HCT116 (cell line): ENCODE measurements at regions not wholly inside any gene's neighbourhood (a gene's known extent, or its start where the extent isn't known, plus 50 kb on each side); places are given as distances from the start of the nearest gene placed in this dataset.

Experiments
- ATAC-seq: fragments of 200-7000 bp; cut with Tn5 transposase; 2 replicates; pipeline ENCODE4 v1.9.1; 2020; ENCODE audit warnings: mild to moderate bottlenecking, moderate library complexity
- BruUV-seq: library from RNA; stranded (reverse); fragments of 400-500 nt; replicated peaks from 2 replicates; lab custom pipeline; 2021; lab: Mats Ljungman, UMichigan
- CTCF ChIA-PET: fragments of 300-600 bp; sonication (Branson Sonifier 250); formaldehyde crosslinking; loops from one replicate; lab custom pipeline; 2021; ENCODE audit warnings: antibody characterized with exemption; lab: Charles Lee
- POLR2A ChIA-PET: fragments of 300-600, 350-600 bp; sonication (Branson Sonifier 250); formaldehyde crosslinking; loops from one replicate; lab custom pipeline; 2021; ENCODE audit warnings: antibody characterized with exemption; lab: Charles Lee
- RAD21 ChIA-PET, 2 experiments: fragments of 300-600 bp; sonication (Branson Sonifier 250); formaldehyde crosslinking; loops; one replicate each; lab custom pipeline; 2023; ENCODE audit warnings: low total read pairs in 2 of 2; ENCODE audit not compliant: uncharacterized antibody in 2 of 2, unreplicated experiment in 2 of 2, low non-redundant PET in 1 of 2; lab: Charles Lee
- DNase-seq: peaks from one replicate; pipeline ENCODE4 v3.0.0-alpha.2; 2010; ENCODE audit warnings: low read depth, low spot score
- H2AFZ ChIP-seq: fragments of 200-600 bp; shearing (Covaris generic), sonication (generic); 2 replicates; pipeline ENCODE4 v1.6.1; 2017; ENCODE audit warnings: low read depth, mixed run types, mixed read lengths, antibody characterized with exemption, low read length; ENCODE audit not compliant: poor library complexity, severe bottlenecking
- H3K27ac ChIP-seq: 2 replicates; pipeline ENCODE4 v1.5.1; 2012; ENCODE audit warnings: low read depth, low read length
- H3K27me3 ChIP-seq: fragments of 200-600 bp; sonication (generic); 2 replicates; pipeline ENCODE4 v1.6.1; 2016; ENCODE audit warnings: mixed run types, low read length, mixed read lengths; ENCODE audit not compliant: insufficient read depth
- H3K36me3 ChIP-seq, 2 experiments: fragments of 200-500 bp in 1 of 2; fragments of 200-600 bp in 1 of 2; sonication (Bioruptor generic) in 1 of 2; sonication (generic) in 1 of 2; 2 replicates each; pipeline versions ENCODE4 v1.5.1 to v1.6.1; 2014 to 2016; ENCODE audit warnings: low read length in 2 of 2, inconsistent platforms in 1 of 2, mixed read lengths in 1 of 2, mixed run types in 1 of 2; ENCODE audit not compliant: insufficient read depth in 2 of 2, control insufficient read depth in 1 of 2
- H3K4me1 ChIP-seq, 2 experiments: fragments of 200-600 bp in 1 of 2; sonication (generic) in 1 of 2; 2 replicates each; pipeline versions ENCODE4 v1.5.1 to v1.6.1; 2012 to 2017; ENCODE audit warnings: low read length in 2 of 2, inconsistent platforms in 1 of 2, mild to moderate bottlenecking in 1 of 2, mixed read lengths in 1 of 2, mixed run types in 1 of 2, moderate library complexity in 1 of 2; ENCODE audit not compliant: insufficient read depth in 2 of 2, control insufficient read depth in 1 of 2
- H3K4me2 ChIP-seq: fragments of 200-600 bp; sonication (generic); 2 replicates; pipeline ENCODE4 v1.6.1; 2017; ENCODE audit warnings: mixed run types, low read length, mixed read lengths
- H3K4me3 ChIP-seq, 2 experiments: fragments of 200-600 bp in 1 of 2; sonication (generic) in 1 of 2; replicated peaks in 1 of 2; 2 replicates each; pipeline ENCODE4 v1.5.1; 2011 to 2016; ENCODE audit warnings: low read length in 2 of 2, control low read depth in 1 of 2, low read depth in 1 of 2, mild to moderate bottlenecking in 1 of 2, mixed read lengths in 1 of 2, mixed run types in 1 of 2
- H3K79me2 ChIP-seq: fragments of 200-600 bp; sonication (generic); 2 replicates; pipeline ENCODE4 v1.6.1; 2017; ENCODE audit warnings: mild to moderate bottlenecking, mixed run types, low read length, moderate library complexity, mixed read lengths; ENCODE audit not compliant: insufficient read depth
- H3K9ac ChIP-seq: fragments of 200-600 bp; sonication (generic); 2 replicates; pipeline ENCODE4 v1.6.1; 2016; ENCODE audit warnings: low read length, mixed read lengths
- H3K9me2 ChIP-seq: fragments of 200-600 bp; sonication (generic), shearing (Covaris generic); 2 replicates; pipeline ENCODE4 v1.6.1; 2017; ENCODE audit warnings: mixed run types, mild to moderate bottlenecking, moderate library complexity; ENCODE audit not compliant: insufficient read depth
- H3K9me3 ChIP-seq, 2 experiments: fragments of 200-500 bp in 1 of 2; fragments of 200-600 bp in 1 of 2; sonication (Bioruptor generic) in 1 of 2; sonication (generic) in 1 of 2; 2 replicates each; pipeline ENCODE4 v1.6.1; 2014 to 2017; ENCODE audit warnings: low read length in 2 of 2, mixed read lengths in 2 of 2, inconsistent platforms in 1 of 2, low read depth in 1 of 2, mild to moderate bottlenecking in 1 of 2, mixed run types in 1 of 2, moderate library complexity in 1 of 2; ENCODE audit not compliant: control insufficient read depth in 1 of 2, insufficient read depth in 1 of 2
- H4K20me1 ChIP-seq: fragments of 200-600 bp; sonication (generic), shearing (Covaris generic); 2 replicates; pipeline ENCODE4 v1.6.1; 2017; ENCODE audit warnings: mixed run types, mild to moderate bottlenecking, moderate library complexity; ENCODE audit not compliant: insufficient read depth
- ATF3 ChIP-seq: IDR thresholded peaks from 2 replicates; pipeline ENCODE4 v1.6.1; 2012
- CBX3 ChIP-seq: IDR thresholded peaks from 2 replicates; pipeline ENCODE4 v1.6.1; 2012; ENCODE audit warnings: low read depth
- CEBPB ChIP-seq: IDR thresholded peaks from 2 replicates; pipeline ENCODE4 v1.6.1; 2012; ENCODE audit warnings: low read depth
- EGR1 ChIP-seq: IDR thresholded peaks from 2 replicates; pipeline ENCODE4 v1.6.1; 2012; ENCODE audit warnings: low read depth
- EZH2 ChIP-seq: fragments of 200-600 bp; sonication (generic); IDR thresholded peaks from 2 replicates; pipeline ENCODE4 v1.6.1; 2017; ENCODE audit warnings: antibody characterized with exemption, mixed run types
- FOSL1 ChIP-seq: IDR thresholded peaks from 2 replicates; pipeline ENCODE4 v1.6.1; 2012; ENCODE audit warnings: low read depth
- JUND ChIP-seq: IDR thresholded peaks from 2 replicates; pipeline ENCODE4 v1.6.1; 2012
- MAX ChIP-seq: IDR thresholded peaks from 2 replicates; pipeline ENCODE4 v1.6.1; 2012
- POLR2A ChIP-seq: IDR thresholded peaks from 2 replicates; pipeline ENCODE4 v1.7.0; 2011; ENCODE audit warnings: borderline replicate concordance; ENCODE audit not compliant: insufficient read depth, insufficient read length; ENCODE audit errors: extremely low read depth
- POLR2AphosphoS5 ChIP-seq: IDR thresholded peaks from 2 replicates; pipeline ENCODE4 v1.6.1; 2011; ENCODE audit warnings: mild to moderate bottlenecking, low read depth, low read length, moderate library complexity
- SIN3A ChIP-seq: IDR thresholded peaks from 2 replicates; pipeline ENCODE4 v1.6.1; 2012; ENCODE audit warnings: low read depth
- SRF ChIP-seq: IDR thresholded peaks from 2 replicates; pipeline ENCODE4 v1.6.1; 2012; ENCODE audit warnings: low read depth
- ZFX ChIP-seq: fragments of 450-650 bp; IDR thresholded peaks from 2 replicates; pipeline ENCODE4 v1.6.1; 2017
- ZNF274 ChIP-seq: fragments of 200-500 bp; sonication (Bioruptor generic); IDR thresholded peaks from 2 replicates; pipeline ENCODE4 v1.6.1; 2014; ENCODE audit warnings: mild to moderate bottlenecking, low read depth, low read length, inconsistent platforms
- intact Hi-C: fragments of 100-400 bp; cut with micrococcal nuclease; formaldehyde crosslinking; loops from 2 replicates; pipeline ENCODE4 v1.10.0; 2022
- TF ChIP-seq, protein P1 (sequence below), 3 experiments: fragments of 200-600 bp in 1 of 3; sonication (generic) in 1 of 3; IDR thresholded peaks in 2 of 3; conservative IDR thresholded peaks in 1 of 3; 2 replicates each; pipeline ENCODE4 v1.5.1; 2012 to 2017; ENCODE audit warnings: low read depth in 2 of 3, low read length in 2 of 3, antibody characterized with exemption in 1 of 3, borderline replicate concordance in 1 of 3, control low read depth in 1 of 3, mild to moderate bottlenecking in 1 of 3, mixed read lengths in 1 of 3, mixed run types in 1 of 3, moderate library complexity in 1 of 3; ENCODE audit not compliant: insufficient read depth in 1 of 3
- TF ChIP-seq, protein P2 (sequence below): IDR thresholded peaks from 2 replicates; pipeline ENCODE4 v1.6.1; 2012; ENCODE audit warnings: low read depth
- TF ChIP-seq, protein P3 (sequence below): IDR thresholded peaks from 2 replicates; pipeline ENCODE4 v1.6.1; 2011; ENCODE audit warnings: mild to moderate bottlenecking, low read length, moderate library complexity; ENCODE audit not compliant: insufficient replicate concordance; ENCODE audit errors: extremely low read depth

DNA sequence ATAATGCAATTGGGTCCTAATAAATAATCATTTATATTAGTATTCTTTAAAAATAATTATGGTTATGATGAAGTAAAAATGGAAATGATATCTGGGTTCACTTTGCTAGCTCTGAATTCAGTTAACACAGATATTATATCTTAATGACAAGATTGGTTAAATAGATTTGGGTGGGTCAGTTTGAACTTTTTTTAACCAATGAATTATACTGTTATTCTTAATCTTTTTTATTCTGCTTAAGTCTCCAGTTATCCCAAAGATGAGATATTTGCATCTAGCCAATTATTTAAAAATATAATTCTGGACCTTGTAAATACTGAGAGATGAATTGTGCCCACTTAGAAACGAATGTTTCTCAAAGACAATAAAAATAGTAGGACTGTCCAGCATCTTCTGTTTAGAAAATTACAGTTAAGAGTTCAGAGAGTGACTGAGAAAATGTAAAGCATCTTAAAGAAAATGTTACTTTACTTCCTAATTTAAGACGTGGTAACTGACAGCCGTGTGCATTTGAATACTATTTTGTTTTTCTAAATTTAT is 345.2 kb downstream of the USP25 start:
- POLR2A ChIA-PET = no interaction called here
- no peak for DNase-seq

More for the DNA sequence above, 345.2 kb downstream of the USP25 start:
- intact Hi-C loops = no loop called here
- H2AFZ ChIP-seq = no peak overlapping the region
- no TSS peak for BruUV-seq
- no peak overlapping the region for H3K27ac ChIP-seq
- TF ChIP-seq ATF3 = no peak
- no peak for TF ChIP-seq JUND
- TF ChIP-seq EGR1 = no peak
- TF ChIP-seq, protein P1, sequence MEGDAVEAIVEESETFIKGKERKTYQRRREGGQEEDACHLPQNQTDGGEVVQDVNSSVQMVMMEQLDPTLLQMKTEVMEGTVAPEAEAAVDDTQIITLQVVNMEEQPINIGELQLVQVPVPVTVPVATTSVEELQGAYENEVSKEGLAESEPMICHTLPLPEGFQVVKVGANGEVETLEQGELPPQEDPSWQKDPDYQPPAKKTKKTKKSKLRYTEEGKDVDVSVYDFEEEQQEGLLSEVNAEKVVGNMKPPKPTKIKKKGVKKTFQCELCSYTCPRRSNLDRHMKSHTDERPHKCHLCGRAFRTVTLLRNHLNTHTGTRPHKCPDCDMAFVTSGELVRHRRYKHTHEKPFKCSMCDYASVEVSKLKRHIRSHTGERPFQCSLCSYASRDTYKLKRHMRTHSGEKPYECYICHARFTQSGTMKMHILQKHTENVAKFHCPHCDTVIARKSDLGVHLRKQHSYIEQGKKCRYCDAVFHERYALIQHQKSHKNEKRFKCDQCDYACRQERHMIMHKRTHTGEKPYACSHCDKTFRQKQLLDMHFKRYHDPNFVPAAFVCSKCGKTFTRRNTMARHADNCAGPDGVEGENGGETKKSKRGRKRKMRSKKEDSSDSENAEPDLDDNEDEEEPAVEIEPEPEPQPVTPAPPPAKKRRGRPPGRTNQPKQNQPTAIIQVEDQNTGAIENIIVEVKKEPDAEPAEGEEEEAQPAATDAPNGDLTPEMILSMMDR (IDR thresholded peaks at IDR 0.05 in 2 of 3, conservative IDR thresholded peaks at IDR 0.05 in 1 of 3; ENCODE audit: borderline replicate concordance in 1 of 3, insufficient read depth in 1 of 3, low read depth in 2 of 3, low read length in 2 of 3) = no peak
- TF ChIP-seq SIN3A = no peak
- TF ChIP-seq POLR2A = no peak
- no peak for TF ChIP-seq CEBPB
- no peak for TF ChIP-seq MAX
- TF ChIP-seq ZFX = no peak
- TF ChIP-seq FOSL1 = no peak
- no peak for TF ChIP-seq EZH2
- TF ChIP-seq SRF = no peak
- no peak for TF ChIP-seq POLR2AphosphoS5
- no peak for TF ChIP-seq CBX3
- no peak for TF ChIP-seq ZNF274
- TF ChIP-seq, protein P2, sequence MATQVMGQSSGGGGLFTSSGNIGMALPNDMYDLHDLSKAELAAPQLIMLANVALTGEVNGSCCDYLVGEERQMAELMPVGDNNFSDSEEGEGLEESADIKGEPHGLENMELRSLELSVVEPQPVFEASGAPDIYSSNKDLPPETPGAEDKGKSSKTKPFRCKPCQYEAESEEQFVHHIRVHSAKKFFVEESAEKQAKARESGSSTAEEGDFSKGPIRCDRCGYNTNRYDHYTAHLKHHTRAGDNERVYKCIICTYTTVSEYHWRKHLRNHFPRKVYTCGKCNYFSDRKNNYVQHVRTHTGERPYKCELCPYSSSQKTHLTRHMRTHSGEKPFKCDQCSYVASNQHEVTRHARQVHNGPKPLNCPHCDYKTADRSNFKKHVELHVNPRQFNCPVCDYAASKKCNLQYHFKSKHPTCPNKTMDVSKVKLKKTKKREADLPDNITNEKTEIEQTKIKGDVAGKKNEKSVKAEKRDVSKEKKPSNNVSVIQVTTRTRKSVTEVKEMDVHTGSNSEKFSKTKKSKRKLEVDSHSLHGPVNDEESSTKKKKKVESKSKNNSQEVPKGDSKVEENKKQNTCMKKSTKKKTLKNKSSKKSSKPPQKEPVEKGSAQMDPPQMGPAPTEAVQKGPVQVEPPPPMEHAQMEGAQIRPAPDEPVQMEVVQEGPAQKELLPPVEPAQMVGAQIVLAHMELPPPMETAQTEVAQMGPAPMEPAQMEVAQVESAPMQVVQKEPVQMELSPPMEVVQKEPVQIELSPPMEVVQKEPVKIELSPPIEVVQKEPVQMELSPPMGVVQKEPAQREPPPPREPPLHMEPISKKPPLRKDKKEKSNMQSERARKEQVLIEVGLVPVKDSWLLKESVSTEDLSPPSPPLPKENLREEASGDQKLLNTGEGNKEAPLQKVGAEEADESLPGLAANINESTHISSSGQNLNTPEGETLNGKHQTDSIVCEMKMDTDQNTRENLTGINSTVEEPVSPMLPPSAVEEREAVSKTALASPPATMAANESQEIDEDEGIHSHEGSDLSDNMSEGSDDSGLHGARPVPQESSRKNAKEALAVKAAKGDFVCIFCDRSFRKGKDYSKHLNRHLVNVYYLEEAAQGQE = no peak
- TF ChIP-seq, protein P3, sequence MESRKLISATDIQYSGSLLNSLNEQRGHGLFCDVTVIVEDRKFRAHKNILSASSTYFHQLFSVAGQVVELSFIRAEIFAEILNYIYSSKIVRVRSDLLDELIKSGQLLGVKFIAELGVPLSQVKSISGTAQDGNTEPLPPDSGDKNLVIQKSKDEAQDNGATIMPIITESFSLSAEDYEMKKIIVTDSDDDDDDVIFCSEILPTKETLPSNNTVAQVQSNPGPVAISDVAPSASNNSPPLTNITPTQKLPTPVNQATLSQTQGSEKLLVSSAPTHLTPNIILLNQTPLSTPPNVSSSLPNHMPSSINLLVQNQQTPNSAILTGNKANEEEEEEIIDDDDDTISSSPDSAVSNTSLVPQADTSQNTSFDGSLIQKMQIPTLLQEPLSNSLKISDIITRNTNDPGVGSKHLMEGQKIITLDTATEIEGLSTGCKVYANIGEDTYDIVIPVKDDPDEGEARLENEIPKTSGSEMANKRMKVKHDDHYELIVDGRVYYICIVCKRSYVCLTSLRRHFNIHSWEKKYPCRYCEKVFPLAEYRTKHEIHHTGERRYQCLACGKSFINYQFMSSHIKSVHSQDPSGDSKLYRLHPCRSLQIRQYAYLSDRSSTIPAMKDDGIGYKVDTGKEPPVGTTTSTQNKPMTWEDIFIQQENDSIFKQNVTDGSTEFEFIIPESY = no peak
- no peak overlapping the region for H3K4me3 ChIP-seq
- H3K9me3 ChIP-seq = peaks cover 0 to 12% of the 10 kb centered on the region in 2 experiments; a peak in 1 of 4 replicates
- no peaks in the 10 kb centered on the region for H4K20me1 ChIP-seq
- no peak overlapping the region for H3K4me2 ChIP-seq
- ATAC-seq = no peak
- no peaks in the 10 kb centered on the region for H3K79me2 ChIP-seq
- no peak overlapping the region for H3K9ac ChIP-seq
- H3K36me3 ChIP-seq = no peaks in the 10 kb centered on the region
- no peaks in the 10 kb centered on the region for H3K9me2 ChIP-seq
- no peaks in the 10 kb centered on the region for H3K27me3 ChIP-seq
- CTCF ChIA-PET = no interaction called here
- RAD21 ChIA-PET = no interaction called here
- H3K4me1 ChIP-seq = no peaks in the 10 kb centered on the region
